ENCODE measurements at regions not wholly inside any gene's neighbourhood (a gene's known extent, or its start where the extent isn't known, plus 50 kb on each side); places are given as distances from the start of the nearest gene placed in this dataset.
"Not testable (repeated sequence)": the region's sequence is repeated elsewhere in the genome, so short reads cannot be mapped to it uniquely, and the experiment has no call there.

DNA sequence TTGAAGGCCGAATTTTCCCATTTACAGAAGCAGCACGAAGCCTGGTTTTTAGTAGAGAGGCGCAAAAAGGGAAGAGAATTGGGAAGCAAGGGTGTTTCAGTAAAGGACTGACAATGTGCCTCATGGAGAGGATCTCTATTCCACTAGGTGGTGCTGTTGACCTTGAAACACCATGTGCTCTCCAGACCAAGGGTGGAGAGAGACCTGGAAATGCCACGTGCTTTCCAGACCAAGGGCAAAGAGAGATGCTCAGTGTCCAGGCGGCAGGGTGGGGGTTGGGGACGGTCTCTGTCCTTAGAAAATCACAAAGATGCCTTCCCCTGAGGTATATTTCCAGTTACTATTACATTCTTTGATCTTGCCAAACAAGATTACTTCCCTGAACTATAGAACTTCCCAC is 425.3 kb downstream of the CSNK1G3 start:
- no peak for DNase-seq

- DNase-seq, result no peak
These were observed 424.6 kb downstream of the CSNK1G3 start for GRCh38 chr5:123936548-123936947.

- DNase-seq, result not testable (repeated sequence)
These were observed 421.8 kb downstream of the CSNK1G3 start for GRCh38 chr5:123933812-123934211.

- no peak for DNase-seq
These were observed 417.1 kb downstream of the CSNK1G3 start for GRCh38 chr5:123929055-123929474.

- DNase-seq, result peak; percentile 29
These were observed 416.4 kb downstream of the CSNK1G3 start for GRCh38 chr5:123928401-123928800.

- no peak for DNase-seq
These were observed 409.2 kb downstream of the CSNK1G3 start for GRCh38 chr5:123921193-123921592.

DNA sequence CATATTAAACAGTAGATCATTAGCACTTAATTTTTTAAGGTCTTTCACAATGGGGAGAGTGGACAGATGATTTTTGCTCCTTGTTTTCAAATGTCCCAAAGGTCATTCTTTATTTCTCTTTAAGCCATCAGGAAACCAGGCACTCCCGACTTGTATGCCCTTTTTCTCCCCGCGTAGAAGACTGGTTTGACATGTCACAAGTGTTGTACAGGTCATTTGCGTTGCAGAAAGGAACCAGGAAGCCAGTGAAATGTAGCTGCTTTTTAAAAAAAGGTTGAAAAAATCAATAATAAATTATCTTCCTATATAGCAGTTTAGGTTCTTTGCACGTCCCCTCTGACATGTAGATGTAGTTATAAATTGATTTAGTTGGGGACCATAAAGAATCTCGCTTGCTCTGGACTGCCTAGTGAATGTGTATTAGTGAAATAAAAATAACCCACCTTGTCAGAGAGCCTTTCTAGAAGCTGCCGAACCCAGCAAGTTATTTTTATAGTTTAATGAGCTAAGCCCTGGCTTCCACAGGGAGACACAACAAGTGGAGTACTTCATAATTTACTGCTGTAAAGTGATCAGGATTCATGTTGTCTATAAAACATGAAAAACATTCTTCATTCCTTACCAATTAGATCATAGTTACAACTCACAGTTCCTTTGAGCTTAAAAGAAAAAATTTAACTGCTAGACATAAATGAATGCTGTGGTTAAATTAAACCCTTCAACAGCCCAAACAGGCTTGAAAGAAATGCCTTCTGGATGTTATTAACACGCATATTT is 404.6 kb downstream of the CSNK1G3 start:
- DNase-seq, result peak; percentile 69

DNA sequence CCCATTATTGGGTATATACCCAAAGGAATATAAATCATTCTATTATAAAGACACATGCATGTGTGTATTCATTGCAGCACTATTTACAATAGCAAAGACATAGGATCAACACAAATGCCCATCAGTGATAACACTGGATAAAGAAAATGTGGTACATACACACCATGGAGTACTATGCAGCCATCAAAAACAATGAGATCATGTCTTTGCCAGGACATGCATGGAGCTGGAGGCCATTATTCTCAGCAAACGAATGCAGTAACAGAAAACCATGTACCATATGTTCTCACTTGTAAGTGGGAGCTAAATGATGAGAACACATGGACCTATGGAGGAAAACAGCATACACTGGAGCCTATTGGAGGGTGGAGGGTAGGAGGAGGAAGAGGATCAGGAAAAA is 402.4 kb downstream of the CSNK1G3 start:
- no peak for DNase-seq

- DNase-seq, result no peak
These were observed 395.4 kb downstream of the CSNK1G3 start for GRCh38 chr5:123907349-123907748.

- DNase-seq, result no peak
These were observed 394.8 kb downstream of the CSNK1G3 start for GRCh38 chr5:123906698-123907295.

- no peak for DNase-seq
These were observed 373.1 kb downstream of the CSNK1G3 start for GRCh38 chr5:123885081-123885480.

GRCh38 chr5:123882965-123883345 is 371.0 kb downstream of the CSNK1G3 start:
- DNase-seq, result peak; percentile 24

DNA sequence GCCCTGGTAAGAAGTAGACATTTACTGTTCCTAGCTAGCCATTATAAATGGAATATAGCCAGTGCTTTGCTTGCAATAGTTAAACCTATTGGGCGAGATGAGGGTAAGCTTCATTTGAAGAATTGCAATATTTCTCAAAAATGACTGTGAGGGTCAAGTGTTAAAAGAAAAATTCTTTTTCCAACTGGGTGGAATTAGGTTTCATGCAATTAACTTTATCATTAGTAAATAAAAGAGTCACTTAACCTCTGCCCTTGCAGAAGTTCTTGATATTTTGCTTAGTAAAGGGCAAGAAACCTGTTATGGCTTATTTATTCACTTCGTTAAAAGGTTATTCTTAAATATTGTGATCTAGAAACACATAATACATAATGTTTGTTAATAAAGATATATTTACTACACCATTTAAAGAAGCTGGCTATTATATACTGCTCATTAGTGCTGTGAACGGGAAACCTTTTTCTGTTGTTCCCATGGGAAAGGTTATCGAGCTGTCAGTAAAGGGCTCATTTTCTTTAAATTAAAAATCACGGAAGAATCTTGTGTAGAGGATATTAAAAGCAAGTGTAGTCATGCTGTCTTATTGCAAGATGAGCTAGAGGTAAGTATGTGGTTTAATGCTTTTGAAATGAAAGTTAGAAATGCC is 370.5 kb downstream of the CSNK1G3 start:
- DNase-seq, result peak; percentile 17

DNA sequence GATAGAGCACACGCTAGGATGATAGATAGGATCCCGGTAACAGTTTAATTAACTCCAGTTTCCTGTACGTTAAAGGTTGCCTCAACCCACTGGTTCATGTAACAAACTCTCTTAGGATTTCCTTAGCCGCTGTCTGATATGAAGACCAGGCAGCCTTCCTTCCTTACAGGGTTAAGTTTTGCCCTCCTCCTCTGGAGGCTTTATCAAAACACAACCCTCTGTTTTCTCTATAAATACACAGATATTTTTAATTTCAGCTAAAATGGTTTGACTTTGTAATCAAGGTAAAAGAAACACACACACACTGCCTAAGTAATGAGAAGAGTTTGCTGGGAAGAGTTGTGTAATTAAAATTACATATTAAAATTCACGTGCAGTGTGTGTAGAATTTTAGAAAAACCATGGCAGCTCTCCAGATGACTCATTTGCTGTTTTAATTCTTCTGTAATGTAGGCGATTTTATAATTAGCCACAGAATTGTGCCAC is 369.8 kb downstream of the CSNK1G3 start:
- DNase-seq, result peak; percentile 43

GRCh38 chr5:123880875-123881274 is 368.9 kb downstream of the CSNK1G3 start:
- no peak for DNase-seq

- DNase-seq, result no peak
These were observed 367.1 kb downstream of the CSNK1G3 start for GRCh38 chr5:123879071-123879470.

- DNase-seq, result no peak
These were observed 364.4 kb downstream of the CSNK1G3 start for GRCh38 chr5:123876276-123876790.

GRCh38 chr5:123875561-123876275 is 363.7 kb downstream of the CSNK1G3 start:
- DNase-seq, result peak; percentile 38

- peak; percentile 46 for DNase-seq
These were observed 362.7 kb downstream of the CSNK1G3 start for GRCh38 chr5:123874600-123875201.

DNA sequence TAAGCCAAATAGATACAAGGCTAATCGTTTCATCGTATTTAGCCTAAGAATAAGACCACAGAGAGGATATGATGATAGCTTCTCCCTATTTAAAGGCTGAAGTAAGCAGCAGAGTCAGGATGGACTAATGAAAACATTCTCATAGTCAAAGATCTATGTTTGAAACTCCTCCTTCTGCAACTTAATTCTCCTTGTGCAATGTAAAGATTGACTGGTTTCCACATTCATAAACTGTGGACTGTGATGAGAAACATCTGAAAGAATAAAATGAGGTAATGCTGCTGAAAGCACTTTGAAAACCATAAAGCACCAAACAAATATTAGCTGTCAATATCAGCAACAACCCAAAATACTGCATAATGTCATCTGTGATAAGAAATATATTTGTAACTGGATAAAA is 361.9 kb downstream of the CSNK1G3 start:
- DNase-seq, result no peak

- DNase-seq, result no peak
These were observed 359.4 kb downstream of the CSNK1G3 start for GRCh38 chr5:123871373-123871772.

GRCh38 chr5:123868881-123869280 is 356.9 kb downstream of the CSNK1G3 start:
- no peak for DNase-seq

Measured in left kidney (tissue), 1 donor.